ENCODE measurements at regions not wholly inside any gene's neighbourhood (a gene's known extent, or its start where the extent isn't known, plus 50 kb on each side); places are given as distances from the start of the nearest gene placed in this dataset.
"Not testable (repeated sequence)": the region's sequence is repeated elsewhere in the genome, so short reads cannot be mapped to it uniquely, and the experiment has no call there.

GRCh38 chr18:22734791-22735627 lies 198.1 kb upstream of the RBBP8 start:
- no peak for DNase-seq (ENCODE audit: low read depth, low spot score)

GRCh38 chr18:22737054-22737453 lies 196.1 kb upstream of the RBBP8 start:
- DNase-seq (ENCODE audit: low read depth, low spot score) = no peak

- DNase-seq (ENCODE audit: low read depth, low spot score) = no peak
Measured at GRCh38 chr18:22739061-22739642, 194.0 kb upstream of the RBBP8 start.

- DNase-seq (ENCODE audit: low read depth, low spot score) = no peak
Measured at GRCh38 chr18:22739789-22740188, 193.3 kb upstream of the RBBP8 start.

- DNase-seq (ENCODE audit: low read depth, low spot score) = no peak
Measured at GRCh38 chr18:22741318-22741717, 191.8 kb upstream of the RBBP8 start.

GRCh38 chr18:22742409-22742808 lies 190.7 kb upstream of the RBBP8 start:
- DNase-seq (ENCODE audit: low read depth, low spot score) = no peak

GRCh38 chr18:22745966-22746365 lies 187.2 kb upstream of the RBBP8 start:
- no peak for DNase-seq (ENCODE audit: low read depth, low spot score)

- DNase-seq (ENCODE audit: low read depth, low spot score) = no peak
Measured at GRCh38 chr18:22752014-22752413, 181.1 kb upstream of the RBBP8 start.

GRCh38 chr18:22753130-22753831 lies 179.8 kb upstream of the RBBP8 start:
- no peak for DNase-seq (ENCODE audit: low read depth, low spot score)

GRCh38 chr18:22764005-22764404 lies 169.1 kb upstream of the RBBP8 start:
- DNase-seq (ENCODE audit: low read depth, low spot score) = not testable (repeated sequence)

- no peak for DNase-seq (ENCODE audit: low read depth, low spot score)
Measured at GRCh38 chr18:22765896-22766295, 167.2 kb upstream of the RBBP8 start.

- no peak for DNase-seq (ENCODE audit: low read depth, low spot score)
Measured at GRCh38 chr18:22767653-22768052, 165.5 kb upstream of the RBBP8 start.

- no peak for DNase-seq (ENCODE audit: low read depth, low spot score)
Measured at GRCh38 chr18:22773944-22774343, 159.2 kb upstream of the RBBP8 start.

- DNase-seq (ENCODE audit: low read depth, low spot score) = no peak
Measured at GRCh38 chr18:22778996-22779395, 154.1 kb upstream of the RBBP8 start.

GRCh38 chr18:22783245-22783644 lies 149.9 kb upstream of the RBBP8 start:
- no peak for DNase-seq (ENCODE audit: low read depth, low spot score)

- DNase-seq (ENCODE audit: low read depth, low spot score) = no peak
Measured at GRCh38 chr18:22783662-22784076, 149.5 kb upstream of the RBBP8 start.

- DNase-seq (ENCODE audit: low read depth, low spot score) = no peak
Measured at GRCh38 chr18:22789052-22789451, 144.1 kb upstream of the RBBP8 start.

- no peak for DNase-seq (ENCODE audit: low read depth, low spot score)
Measured at GRCh38 chr18:22789600-22789999, 143.5 kb upstream of the RBBP8 start.

GRCh38 chr18:22790545-22791309 lies 142.4 kb upstream of the RBBP8 start:
- DNase-seq (ENCODE audit: low read depth, low spot score) = no peak

- DNase-seq (ENCODE audit: low read depth, low spot score) = no peak
Measured at GRCh38 chr18:22791310-22791610, 141.9 kb upstream of the RBBP8 start.

- no peak for DNase-seq (ENCODE audit: low read depth, low spot score)
Measured at GRCh38 chr18:22796113-22796512, 137.0 kb upstream of the RBBP8 start.

GRCh38 chr18:22800551-22800951 lies 132.6 kb upstream of the RBBP8 start:
- DNase-seq (ENCODE audit: low read depth, low spot score) = no peak

Data from pulmonary artery endothelial cell (primary cell).